NCI-H2196 (cell line): ENCODE measurements at regions not wholly inside any gene's neighbourhood (a gene's known extent, or its start where the extent isn't known, plus 50 kb on each side); places are given as distances from the start of the nearest gene placed in this dataset.

ENCODE experiments used
- DNase-seq: peaks from one replicate; lab custom pipeline; 2025; ENCODE audit not compliant: unreplicated experiment; lab: John Stamatoyannopoulos, UW

DNA sequence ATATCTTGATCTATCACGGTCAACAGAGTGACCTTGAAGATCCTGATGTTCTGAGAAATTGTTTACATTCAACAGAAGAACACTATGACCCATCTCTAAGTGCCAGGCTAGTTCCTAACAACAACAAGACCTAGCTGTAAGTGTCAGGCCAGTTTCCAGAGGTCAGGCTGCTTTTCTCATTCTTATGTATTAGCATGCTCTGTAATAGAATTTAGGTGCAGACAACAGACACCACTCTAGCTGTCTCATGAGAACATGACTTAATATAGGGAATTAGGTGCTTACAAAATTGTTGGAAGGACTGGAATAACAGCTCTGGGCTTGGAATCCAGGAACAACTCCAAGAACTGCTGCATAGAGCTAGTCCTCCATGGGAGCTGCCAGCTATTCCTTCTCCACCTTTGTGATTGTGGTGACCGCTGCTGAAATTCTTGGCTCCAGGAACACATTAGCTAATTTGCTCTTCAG is 138.7 kb downstream of the SNX18 start:
- DNase-seq: no peak

DNA sequence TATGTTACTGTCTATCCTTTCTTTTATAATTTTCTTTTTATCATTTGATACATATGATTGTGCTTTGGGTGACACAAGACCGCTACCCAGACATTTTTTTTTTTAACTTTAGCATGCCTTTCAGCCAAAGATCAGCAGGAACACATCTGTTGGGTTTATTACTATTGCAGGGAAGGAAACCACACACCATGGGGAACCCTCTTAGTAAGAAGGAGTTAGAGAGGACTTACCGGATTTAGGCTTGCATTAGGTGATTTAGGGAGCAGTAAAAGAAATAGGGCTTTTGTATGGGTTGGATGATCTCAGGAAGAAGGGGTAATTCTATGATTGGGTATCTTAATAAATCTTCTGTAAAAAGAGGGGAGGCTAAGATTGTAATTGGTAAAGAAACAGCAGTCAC is 138.2 kb downstream of the SNX18 start:
- DNase-seq: no peak

DNA sequence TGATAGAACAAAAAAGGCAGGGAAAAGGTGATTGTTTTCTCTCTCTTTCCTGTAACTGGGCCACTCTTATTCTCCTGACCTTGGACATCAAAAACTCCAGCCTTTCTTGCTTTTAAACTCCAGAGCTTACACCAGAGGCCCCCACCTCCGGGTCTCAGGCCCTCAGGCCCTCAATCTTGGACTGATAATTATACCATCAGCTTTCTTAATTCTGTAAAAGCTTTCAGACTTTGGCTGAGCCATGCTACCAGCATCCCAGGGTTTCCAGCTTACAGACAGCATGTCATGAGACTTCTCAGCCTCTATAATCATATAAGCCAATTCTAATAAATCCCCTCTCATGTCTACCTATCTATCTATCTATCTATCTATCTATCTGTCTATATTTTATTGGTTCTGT is 137.7 kb downstream of the SNX18 start:
- no peak for DNase-seq

- DNase-seq: no peak
These were observed 136.5 kb downstream of the SNX18 start for GRCh38 chr5:54653956-54654614.

DNA sequence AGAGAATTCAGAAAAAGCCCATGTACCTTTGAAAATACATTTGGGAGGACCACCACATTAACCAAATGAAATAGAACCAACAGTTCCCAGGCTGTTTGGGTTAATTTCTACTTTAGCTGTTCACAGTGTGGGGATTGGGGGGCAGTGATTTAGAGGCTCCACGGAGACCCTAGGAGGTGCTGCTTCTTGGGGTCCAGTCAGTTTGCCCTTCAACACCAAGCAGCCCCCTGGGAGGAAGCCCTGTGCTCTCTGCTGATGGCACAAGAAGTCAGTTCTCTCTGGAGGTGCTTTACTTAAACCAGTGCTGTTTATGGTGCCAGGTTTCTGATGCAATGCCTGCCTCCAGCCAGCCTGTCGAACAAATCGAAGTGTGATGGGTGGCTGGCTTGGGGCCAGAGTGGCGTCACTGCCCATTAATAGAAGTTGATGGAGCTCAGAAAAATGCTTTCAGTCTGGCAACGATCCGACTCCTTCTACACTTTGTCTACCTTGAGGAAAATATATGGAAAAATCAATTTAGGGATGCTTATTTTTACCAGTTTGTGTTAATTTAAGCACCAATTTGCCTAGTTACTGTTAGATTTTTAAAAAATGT is 134.0 kb downstream of the SNX18 start:
- no peak for DNase-seq

DNA sequence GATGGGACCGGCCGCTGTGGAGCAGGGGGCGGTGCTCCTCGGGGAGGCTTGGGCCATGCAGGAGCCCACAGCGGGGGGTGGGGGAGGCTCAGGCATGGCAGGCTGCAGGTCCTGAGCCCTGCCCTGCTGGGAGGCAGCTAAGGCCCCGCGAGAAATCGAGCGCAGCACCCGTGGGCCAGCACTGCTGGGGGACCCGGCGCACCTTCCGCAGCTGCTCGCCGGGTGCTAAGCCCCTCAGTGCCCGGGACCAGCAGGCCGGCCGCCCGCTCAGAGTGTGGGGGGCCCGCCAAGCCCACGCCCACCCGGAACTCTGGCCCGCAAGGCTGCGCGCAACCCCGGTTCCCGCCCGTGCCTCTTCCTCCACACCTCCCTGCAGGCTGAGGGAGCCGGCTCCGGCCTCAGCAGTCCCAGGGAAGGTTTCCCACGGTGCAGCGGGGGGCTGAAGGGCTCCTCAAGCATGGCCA is 131.5 kb downstream of the SNX18 start:
- DNase-seq: no peak

DNA sequence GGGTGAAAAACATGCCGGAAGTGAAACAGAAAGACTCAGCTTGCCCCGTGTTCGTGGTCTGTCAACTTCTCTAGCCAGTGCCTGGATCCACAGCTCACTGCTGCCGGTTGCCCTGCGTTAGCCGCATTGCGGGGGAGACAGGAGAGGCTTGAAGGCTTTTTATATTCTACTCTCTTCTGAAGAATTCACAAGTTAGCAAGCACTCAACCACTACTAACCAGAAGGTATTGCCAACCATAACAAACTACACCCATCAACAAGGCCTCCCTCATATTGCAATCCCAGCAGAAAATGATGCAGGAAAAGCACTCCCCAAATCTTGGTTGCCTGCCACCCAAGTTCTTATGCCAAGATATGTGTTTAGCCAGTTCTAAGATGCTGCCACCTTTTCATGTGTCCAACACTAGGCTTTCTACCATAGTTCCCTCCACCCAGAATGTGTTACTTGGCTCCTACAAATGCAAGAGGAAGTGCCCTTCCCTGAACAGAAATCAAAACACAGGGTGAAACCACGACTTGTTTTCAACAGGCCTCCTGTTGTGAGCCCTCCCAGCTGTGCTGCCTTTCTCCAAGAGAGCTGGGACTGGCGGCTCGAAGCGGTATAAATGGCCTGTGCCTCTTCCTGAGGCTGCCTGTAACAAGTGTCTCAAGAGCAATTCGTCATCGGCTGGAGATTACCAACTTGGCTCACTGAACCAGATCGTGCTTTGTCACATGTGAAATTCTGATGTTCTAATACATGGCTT is 129.0 kb downstream of the SNX18 start:
- DNase-seq: no peak

DNA sequence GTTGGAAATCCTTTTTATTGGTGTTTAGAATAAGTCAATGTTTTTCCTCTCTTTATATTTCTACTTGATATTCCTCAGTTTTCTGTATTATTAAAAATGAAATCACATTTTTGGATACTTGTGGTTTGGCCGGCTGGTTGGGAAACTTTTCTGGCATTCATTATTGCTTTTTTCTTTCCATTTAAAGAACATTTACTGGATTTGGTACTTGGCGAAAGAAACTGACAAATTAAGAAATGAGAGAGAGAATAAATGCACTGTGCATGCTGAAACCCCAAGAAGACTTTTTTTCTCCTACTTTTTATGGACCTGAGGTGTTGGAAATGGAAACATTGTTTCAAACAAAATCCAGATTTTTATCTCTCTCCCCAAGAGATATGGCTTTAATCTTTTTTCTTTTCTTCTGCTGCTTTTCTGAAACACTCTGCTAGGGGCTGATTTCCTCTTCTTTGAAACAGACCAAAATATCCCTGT is 128.4 kb downstream of the SNX18 start:
- DNase-seq: no peak

GRCh38 chr5:54644226-54644625 is 126.7 kb downstream of the SNX18 start:
- no peak for DNase-seq

- no peak for DNase-seq
These were observed 126.1 kb downstream of the SNX18 start for GRCh38 chr5:54643685-54644106.

- no peak for DNase-seq
These were observed 122.1 kb downstream of the SNX18 start for GRCh38 chr5:54639621-54640020.

- no peak for DNase-seq
These were observed 120.5 kb downstream of the SNX18 start for GRCh38 chr5:54638106-54638505.

DNA sequence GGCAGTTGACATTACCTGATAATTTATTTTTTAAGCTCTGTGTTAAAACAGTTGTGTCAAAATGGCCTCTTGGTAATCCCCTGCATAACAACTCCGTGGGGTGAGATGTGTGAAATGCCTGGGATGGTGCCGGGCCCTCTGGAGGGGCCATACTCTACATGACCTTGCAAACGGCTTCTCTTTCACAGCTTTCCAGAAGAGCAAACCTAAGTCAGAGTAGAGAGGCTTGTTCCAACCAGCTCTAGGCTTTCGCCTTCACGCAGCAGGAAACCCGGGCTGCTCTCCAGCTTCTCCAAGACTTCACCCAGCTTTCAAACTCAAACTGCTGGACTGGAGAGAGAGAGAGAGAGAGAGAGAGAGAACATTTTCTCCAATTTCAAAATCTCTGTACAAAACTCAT is 120.1 kb downstream of the SNX18 start:
- no peak for DNase-seq

DNA sequence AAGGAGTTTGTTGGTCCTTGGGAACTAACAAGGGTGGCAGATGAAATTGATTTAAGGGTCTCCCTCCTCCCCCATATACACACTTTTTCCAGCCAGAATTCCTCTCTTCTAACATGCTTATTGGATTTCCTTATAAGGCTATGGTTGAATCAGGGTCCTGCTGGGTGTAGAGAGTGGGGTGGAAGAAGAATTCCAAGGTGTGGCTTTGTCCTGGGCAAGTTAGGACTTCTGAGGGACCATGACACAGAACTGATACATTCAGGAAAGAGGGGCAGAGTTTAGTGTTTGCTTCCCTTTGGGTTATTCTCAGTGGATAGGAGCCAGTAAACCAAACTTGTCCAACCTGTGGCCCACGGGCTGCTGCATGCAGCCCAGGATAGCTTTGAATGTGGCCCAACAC is 116.5 kb downstream of the SNX18 start:
- DNase-seq: no peak

DNA sequence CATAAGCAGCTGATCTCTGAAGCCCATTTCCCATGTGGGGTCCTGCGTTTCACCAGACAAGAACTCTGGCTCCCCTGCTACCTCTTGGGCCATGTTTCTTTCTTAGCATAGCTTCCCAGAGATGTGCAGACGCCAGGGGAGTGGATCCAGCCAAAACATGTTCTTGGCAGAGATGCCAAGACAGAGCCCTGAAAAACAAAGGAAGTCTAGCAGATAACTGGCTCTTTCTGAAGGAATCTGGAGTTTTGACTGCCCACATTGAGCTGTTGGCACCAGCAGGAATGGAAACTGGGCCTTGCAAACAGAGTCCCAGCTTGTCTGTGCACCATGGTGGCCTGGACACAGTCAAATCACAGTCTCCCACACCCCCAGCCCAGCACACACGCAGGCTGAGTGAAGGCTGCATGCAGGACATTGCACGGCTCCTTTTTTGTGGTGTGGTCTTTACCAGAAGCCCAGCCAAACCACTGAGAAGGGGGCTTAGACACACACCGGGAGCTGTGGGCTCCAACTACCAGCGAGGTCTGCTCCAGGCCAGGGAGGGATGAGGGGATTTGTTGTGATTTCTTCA is 114.7 kb downstream of the SNX18 start:
- DNase-seq: no peak

DNA sequence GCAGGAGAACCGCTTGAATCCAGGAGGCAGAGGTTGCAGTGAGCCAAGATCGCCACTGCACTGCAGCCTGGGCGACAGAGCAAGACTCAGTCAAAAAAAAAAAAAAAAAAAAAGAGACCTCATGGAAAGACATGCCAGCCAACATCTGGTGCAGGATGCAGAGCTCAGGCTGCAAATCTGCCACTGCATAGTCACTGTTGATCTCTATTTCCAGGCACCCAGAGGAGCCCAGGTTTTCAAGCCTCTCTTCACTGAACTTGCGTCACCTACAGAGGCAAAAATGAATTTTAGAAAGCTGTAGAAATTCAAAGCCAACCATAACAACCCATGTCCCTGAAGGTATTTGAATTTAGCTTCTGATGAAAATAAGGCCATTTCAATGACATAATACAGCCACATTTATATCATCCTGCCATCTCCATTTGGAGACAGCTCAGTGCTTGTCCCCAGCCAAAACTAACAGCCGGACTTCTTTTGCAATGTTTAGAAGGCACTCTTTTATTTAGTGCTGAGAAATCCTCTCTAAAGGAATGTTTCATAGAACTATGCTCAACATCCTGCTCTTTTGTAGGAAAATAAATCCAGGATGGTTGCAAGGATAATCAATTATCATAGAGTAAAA is 113.3 kb downstream of the SNX18 start:
- no peak for DNase-seq

- DNase-seq: no peak
These were observed 111.6 kb downstream of the SNX18 start for GRCh38 chr5:54629115-54629514.

GRCh38 chr5:54628050-54628449 is 110.5 kb downstream of the SNX18 start:
- DNase-seq: no peak

GRCh38 chr5:54626407-54626806 is 108.8 kb downstream of the SNX18 start:
- DNase-seq: no peak

DNA sequence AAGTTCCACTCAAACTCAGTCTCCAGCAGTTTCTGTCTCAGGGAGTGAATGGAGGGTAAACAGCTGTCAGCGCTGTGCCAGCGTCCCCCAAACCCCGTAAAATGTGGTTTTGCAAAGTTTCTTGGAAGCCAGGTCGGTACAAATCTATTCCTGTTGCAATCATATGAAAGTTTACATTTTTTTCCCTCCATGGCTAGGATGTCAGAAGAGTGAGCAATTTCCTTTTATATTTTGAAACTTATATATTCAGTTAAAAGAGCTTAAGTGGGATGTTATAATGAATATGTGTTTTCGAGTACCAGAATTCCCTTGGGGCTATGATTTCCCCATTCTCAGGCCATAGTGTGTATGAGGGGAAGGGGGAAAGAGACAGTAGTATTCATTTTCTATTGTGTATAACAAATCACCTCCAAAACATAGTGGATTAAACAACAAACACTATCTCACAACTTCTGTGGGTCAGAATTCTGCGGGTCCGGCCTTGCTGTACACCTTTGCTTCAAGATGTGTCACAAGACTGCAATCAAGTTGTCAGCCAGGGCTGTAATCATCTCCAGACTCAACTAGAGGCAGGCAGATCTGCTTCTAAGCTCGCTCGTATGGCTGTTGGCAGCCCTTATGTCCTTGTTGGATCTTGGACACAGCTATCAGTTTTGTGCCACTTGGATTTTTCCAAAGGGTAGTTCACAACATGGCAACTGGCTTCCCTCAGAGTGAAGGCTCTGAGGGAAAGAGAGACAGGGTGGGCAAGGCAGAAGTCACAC is 107.4 kb downstream of the SNX18 start:
- no peak for DNase-seq

DNA sequence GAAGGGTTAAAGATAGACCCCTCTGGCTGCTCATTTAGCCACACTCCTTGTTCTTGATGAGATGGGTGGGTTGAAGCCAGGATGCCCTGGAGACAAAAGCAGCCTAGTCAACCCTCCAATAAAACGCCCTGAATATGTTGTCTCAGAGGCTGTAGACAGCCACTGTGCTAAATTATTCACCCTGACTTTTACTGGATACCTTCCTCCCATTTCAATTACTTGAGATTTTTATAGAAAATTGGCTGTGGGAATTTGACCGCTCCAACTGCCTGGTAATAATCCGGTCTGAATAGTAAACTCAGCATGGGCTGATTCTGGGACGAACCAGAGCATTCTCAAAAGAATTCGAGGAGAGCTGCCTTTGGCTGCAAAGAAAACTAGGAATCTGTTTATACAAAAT is 104.2 kb downstream of the SNX18 start:
- no peak for DNase-seq
